ENCODE measurements at regions not wholly inside any gene's neighbourhood (a gene's known extent, or its start where the extent isn't known, plus 50 kb on each side); places are given as distances from the start of the nearest gene placed in this dataset.

GRCh38 chr6:94456266-94456665, 1036.9 kb upstream of the EPHA7 start:
- Mint-ChIP-seq H3K27me3 (ENCODE audit: low read depth) (no peaks in the 10 kb centered on the region), H3K9me3 (peaks cover 13% of the 10 kb centered on the region), H3K4me3 (no peak overlapping the region), H3K36me3 (no peaks in the 10 kb centered on the region), H3K27ac (no peak overlapping the region), H3K4me1 (no peaks in the 10 kb centered on the region)
- TF ChIP-seq CTCF (IDR thresholded peaks at IDR 0.05; ENCODE audit: unreplicated experiment), result no peak
- no peak for DNase-seq (ENCODE audit: low spot score in 2 of 2, unreplicated experiment in 2 of 2)

- no peaks in the 10 kb centered on the region for H3K27me3 Mint-ChIP-seq (ENCODE audit: low read depth)
- TF ChIP-seq CTCF (IDR thresholded peaks at IDR 0.05; ENCODE audit: unreplicated experiment), result no peak
- no peak overlapping the region for H3K4me3 Mint-ChIP-seq
These were observed 1034.9 kb upstream of the EPHA7 start for GRCh38 chr6:94454231-94454630.

GRCh38 chr6:94446120-94446519, 1026.8 kb upstream of the EPHA7 start:
- Mint-ChIP-seq H3K4me1 (no peaks in the 10 kb centered on the region), H3K4me3 (no peak overlapping the region), H3K36me3 (no peaks in the 10 kb centered on the region), H3K27ac (no peak overlapping the region), H3K9me3 (peaks cover 8% of the 10 kb centered on the region), H3K27me3 (ENCODE audit: low read depth) (no peaks in the 10 kb centered on the region)
- no peak for TF ChIP-seq CTCF (IDR thresholded peaks at IDR 0.05; ENCODE audit: unreplicated experiment)
- no peak for DNase-seq (ENCODE audit: low spot score in 2 of 2, unreplicated experiment in 2 of 2)

More at GRCh38 chr6:94454231-94454630, 1034.9 kb upstream of the EPHA7 start:
- Mint-ChIP-seq H3K36me3 (no peaks in the 10 kb centered on the region), H3K4me1 (no peaks in the 10 kb centered on the region), H3K27ac (no peak overlapping the region), H3K9me3 (peaks cover 4% of the 10 kb centered on the region)
- DNase-seq (ENCODE audit: low spot score in 2 of 2, unreplicated experiment in 2 of 2), result no peak

- Mint-ChIP-seq H3K9me3 (peaks cover under 1% of the 10 kb centered on the region), H3K4me1 (no peaks in the 10 kb centered on the region), H3K27me3 (ENCODE audit: low read depth) (no peaks in the 10 kb centered on the region), H3K27ac (no peak overlapping the region), H3K4me3 (no peak overlapping the region), H3K36me3 (no peaks in the 10 kb centered on the region)
- no peak for DNase-seq (ENCODE audit: low spot score in 2 of 2, unreplicated experiment in 2 of 2)
- TF ChIP-seq CTCF (IDR thresholded peaks at IDR 0.05; ENCODE audit: unreplicated experiment), result no peak
These were observed 1024.3 kb upstream of the EPHA7 start for GRCh38 chr6:94443701-94444100.

GRCh38 chr6:94424692-94425091, 1005.3 kb upstream of the EPHA7 start:
- Mint-ChIP-seq H3K9me3 (peaks cover 34% of the 10 kb centered on the region), H3K4me1 (no peaks in the 10 kb centered on the region), H3K36me3 (no peaks in the 10 kb centered on the region), H3K27me3 (ENCODE audit: low read depth) (no peaks in the 10 kb centered on the region), H3K27ac (no peak overlapping the region), H3K4me3 (no peak overlapping the region)
- no peak for TF ChIP-seq CTCF (IDR thresholded peaks at IDR 0.05; ENCODE audit: unreplicated experiment)
- no peak for DNase-seq (ENCODE audit: low spot score in 2 of 2, unreplicated experiment in 2 of 2)

GRCh38 chr6:94417363-94417762, 998.0 kb upstream of the EPHA7 start:
- DNase-seq (ENCODE audit: low spot score in 2 of 2, unreplicated experiment in 2 of 2), result no peak
- no peak overlapping the region for H3K27ac Mint-ChIP-seq
- no peaks in the 10 kb centered on the region for H3K36me3 Mint-ChIP-seq
- no peaks in the 10 kb centered on the region for H3K27me3 Mint-ChIP-seq (ENCODE audit: low read depth)
- no peaks in the 10 kb centered on the region for H3K9me3 Mint-ChIP-seq
- no peak overlapping the region for H3K4me3 Mint-ChIP-seq
- no peaks in the 10 kb centered on the region for H3K4me1 Mint-ChIP-seq
- no peak for TF ChIP-seq CTCF (IDR thresholded peaks at IDR 0.05; ENCODE audit: unreplicated experiment)
